ENCODE measurements at regions not wholly inside any gene's neighbourhood (a gene's known extent, or its start where the extent isn't known, plus 50 kb on each side); places are given as distances from the start of the nearest gene placed in this dataset.
A peak's percentile ranks its signal among the peaks of the same experiment; 100 is the strongest.
"Not testable (repeated sequence)": the region's sequence is repeated elsewhere in the genome, so short reads cannot be mapped to it uniquely, and the experiment has no call there.

- DNase-seq: no peak
These were observed 218.6 kb upstream of the DMRTA1 start for GRCh38 chr9:22227986-22228385.

- no peak for DNase-seq
These were observed 218.1 kb upstream of the DMRTA1 start for GRCh38 chr9:22228542-22228941.

GRCh38 chr9:22229069-22229468 is 217.6 kb upstream of the DMRTA1 start:
- DNase-seq: no peak

- not testable (repeated sequence) for DNase-seq
These were observed 215.3 kb upstream of the DMRTA1 start for GRCh38 chr9:22231309-22231708.

- DNase-seq: no peak
These were observed 213.7 kb upstream of the DMRTA1 start for GRCh38 chr9:22232971-22233370.

- DNase-seq: no peak
These were observed 208.9 kb upstream of the DMRTA1 start for GRCh38 chr9:22237497-22238363.

- no peak for DNase-seq
These were observed 207.6 kb upstream of the DMRTA1 start for GRCh38 chr9:22238809-22239684.

- no peak for DNase-seq
These were observed 206.0 kb upstream of the DMRTA1 start for GRCh38 chr9:22240619-22241018.

GRCh38 chr9:22241024-22241423 is 205.6 kb upstream of the DMRTA1 start:
- DNase-seq: no peak

- DNase-seq: no peak
These were observed 205.0 kb upstream of the DMRTA1 start for GRCh38 chr9:22241611-22242010.

GRCh38 chr9:22244139-22245011 is 202.2 kb upstream of the DMRTA1 start:
- DNase-seq: peak; percentile 35 to 40

GRCh38 chr9:22255337-22255736 is 191.3 kb upstream of the DMRTA1 start:
- DNase-seq: no peak

GRCh38 chr9:22256381-22256780 is 190.2 kb upstream of the DMRTA1 start:
- no peak for DNase-seq

GRCh38 chr9:22257026-22257816 is 189.4 kb upstream of the DMRTA1 start:
- DNase-seq: no peak

- no peak for DNase-seq
These were observed 181.6 kb upstream of the DMRTA1 start for GRCh38 chr9:22265038-22265437.

- no peak for DNase-seq
These were observed 181.1 kb upstream of the DMRTA1 start for GRCh38 chr9:22265534-22265933.

GRCh38 chr9:22274477-22274876 is 172.1 kb upstream of the DMRTA1 start:
- DNase-seq: no peak

- no peak for DNase-seq
These were observed 168.2 kb upstream of the DMRTA1 start for GRCh38 chr9:22278426-22278825.

- DNase-seq: no peak
These were observed 167.0 kb upstream of the DMRTA1 start for GRCh38 chr9:22279636-22280035.

GRCh38 chr9:22285066-22285465 is 161.6 kb upstream of the DMRTA1 start:
- no peak for DNase-seq

GRCh38 chr9:22286661-22287060 is 160.0 kb upstream of the DMRTA1 start:
- DNase-seq: no peak

- DNase-seq: no peak
These were observed 158.0 kb upstream of the DMRTA1 start for GRCh38 chr9:22288661-22289060.
